ENCODE measurements at regions not wholly inside any gene's neighbourhood (a gene's known extent, or its start where the extent isn't known, plus 50 kb on each side); places are given as distances from the start of the nearest gene placed in this dataset.

- no peaks in the 10 kb centered on the region for H3K4me1 ChIP-seq (ENCODE audit: insufficient read depth)
- H2AFZ ChIP-seq = no peak overlapping the region
- ATAC-seq (no peak), DNase-seq (ENCODE audit: low spot score) (no peak)
- H3K4me2 ChIP-seq = no peak overlapping the region
- no peaks in the 10 kb centered on the region for H3K9me3 Mint-ChIP-seq
- TF ChIP-seq EZH2 (IDR thresholded peaks at IDR 0.05; ENCODE audit: low read depth, unreplicated experiment) (no peak), EZH2phosphoT487 (IDR thresholded peaks at IDR 0.05; ENCODE audit: unreplicated experiment) (no peak), CREB1 (CRISPR knock-in tag; IDR thresholded peaks at IDR 0.05; ENCODE audit: low read depth) (no peak), REST (IDR thresholded peaks at IDR 0.05; ENCODE audit: unreplicated experiment) (no peak), STAT1 (IDR thresholded peaks at IDR 0.05; ENCODE audit: unreplicated experiment) (no peak), POLR2AphosphoS5 (IDR thresholded peaks at IDR 0.05; ENCODE audit: low read depth) (no peak), CTCF (conservative IDR thresholded peaks at IDR 0.05; ENCODE audit: low read depth in 2 of 2) (no peak), ZNF331 (CRISPR knock-in tag; IDR thresholded peaks at IDR 0.05; ENCODE audit: low read depth) (no peak), ETS1 (IDR thresholded peaks at IDR 0.05) (no peak), NANOG (IDR thresholded peaks at IDR 0.05; ENCODE audit: borderline replicate concordance) (no peak), ZNF114 (CRISPR knock-in tag; IDR thresholded peaks at IDR 0.05) (no peak), ZNF462 (CRISPR knock-in tag; IDR thresholded peaks at IDR 0.05) (no peak), JUNB (IDR thresholded peaks at IDR 0.05; ENCODE audit: unreplicated experiment) (no peak)
- H3F3A ChIP-seq (replicated peaks; ENCODE audit: low read depth) = no peaks in the 10 kb centered on the region
- no peak overlapping the region for H3K4me3 ChIP-seq
- H3K27me3 Mint-ChIP-seq (ENCODE audit: insufficient read depth, low read depth, poor library complexity) = no peaks in the 10 kb centered on the region
- no peaks in the 10 kb centered on the region for H3K9me2 ChIP-seq (ENCODE audit: insufficient read depth)
- peaks cover 9% of the 10 kb centered on the region for H3K4me1 Mint-ChIP-seq
- H3K36me3 Mint-ChIP-seq (ENCODE audit: low read depth) = no peaks in the 10 kb centered on the region
- H4K20me1 ChIP-seq (replicated peaks; ENCODE audit: insufficient read depth) = no peaks in the 10 kb centered on the region
- H3K27ac ChIP-seq (ENCODE audit: low read depth) = no peak overlapping the region
- H3K27ac Mint-ChIP-seq = no peak overlapping the region
- H3K79me2 ChIP-seq (replicated peaks; ENCODE audit: insufficient read depth) = no peaks in the 10 kb centered on the region
- H3K36me3 ChIP-seq (ENCODE audit: insufficient read depth) = no peaks in the 10 kb centered on the region
- no peak overlapping the region for H3K4me3 Mint-ChIP-seq
- H3K27me3 ChIP-seq (ENCODE audit: insufficient read depth) = no peaks in the 10 kb centered on the region
These were observed 110.1 kb upstream of the BTG1 start for GRCh38 chr12:92255741-92256140.

Data from GM23338 (cell line).